ENCODE measurements at regions not wholly inside any gene's neighbourhood (a gene's known extent, or its start where the extent isn't known, plus 50 kb on each side); places are given as distances from the start of the nearest gene placed in this dataset.

GRCh38 chr1:227451954-227452353 lies 111.4 kb upstream of the ZNF678 start:
- TF ChIP-seq EP300 (IDR thresholded peaks at IDR 0.05), result no peak
- TF ChIP-seq, protein P1, sequence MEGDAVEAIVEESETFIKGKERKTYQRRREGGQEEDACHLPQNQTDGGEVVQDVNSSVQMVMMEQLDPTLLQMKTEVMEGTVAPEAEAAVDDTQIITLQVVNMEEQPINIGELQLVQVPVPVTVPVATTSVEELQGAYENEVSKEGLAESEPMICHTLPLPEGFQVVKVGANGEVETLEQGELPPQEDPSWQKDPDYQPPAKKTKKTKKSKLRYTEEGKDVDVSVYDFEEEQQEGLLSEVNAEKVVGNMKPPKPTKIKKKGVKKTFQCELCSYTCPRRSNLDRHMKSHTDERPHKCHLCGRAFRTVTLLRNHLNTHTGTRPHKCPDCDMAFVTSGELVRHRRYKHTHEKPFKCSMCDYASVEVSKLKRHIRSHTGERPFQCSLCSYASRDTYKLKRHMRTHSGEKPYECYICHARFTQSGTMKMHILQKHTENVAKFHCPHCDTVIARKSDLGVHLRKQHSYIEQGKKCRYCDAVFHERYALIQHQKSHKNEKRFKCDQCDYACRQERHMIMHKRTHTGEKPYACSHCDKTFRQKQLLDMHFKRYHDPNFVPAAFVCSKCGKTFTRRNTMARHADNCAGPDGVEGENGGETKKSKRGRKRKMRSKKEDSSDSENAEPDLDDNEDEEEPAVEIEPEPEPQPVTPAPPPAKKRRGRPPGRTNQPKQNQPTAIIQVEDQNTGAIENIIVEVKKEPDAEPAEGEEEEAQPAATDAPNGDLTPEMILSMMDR (IDR thresholded peaks at IDR 0.05), result no peak

All from sigmoid colon (tissue), 4 donors.